ENCODE measurements at regions not wholly inside any gene's neighbourhood (a gene's known extent, or its start where the extent isn't known, plus 50 kb on each side); places are given as distances from the start of the nearest gene placed in this dataset.

DNA sequence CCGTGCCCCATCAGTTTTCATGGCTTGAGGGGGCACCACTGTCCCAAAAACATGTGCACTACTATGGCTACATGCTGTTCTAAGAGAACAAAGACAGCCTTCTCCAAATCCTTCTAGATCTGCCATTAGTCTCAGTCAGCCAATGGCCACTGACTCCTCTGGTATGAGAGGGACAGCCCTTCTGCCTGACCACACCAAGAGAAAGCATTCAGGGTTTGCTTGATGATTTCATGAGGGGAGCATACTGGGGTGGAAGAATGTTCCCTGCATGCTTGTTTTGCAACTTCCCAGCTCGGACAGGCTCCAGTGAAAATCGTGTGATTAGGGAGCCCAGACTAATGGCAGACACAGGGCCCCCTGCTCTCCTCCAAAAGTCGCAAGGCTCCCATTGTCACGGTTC, 199.6 kb upstream of the ALG10B start:
- TF ChIP-seq POLR2A (IDR thresholded peaks at IDR 0.05), result no peak
- TF ChIP-seq, protein P1, sequence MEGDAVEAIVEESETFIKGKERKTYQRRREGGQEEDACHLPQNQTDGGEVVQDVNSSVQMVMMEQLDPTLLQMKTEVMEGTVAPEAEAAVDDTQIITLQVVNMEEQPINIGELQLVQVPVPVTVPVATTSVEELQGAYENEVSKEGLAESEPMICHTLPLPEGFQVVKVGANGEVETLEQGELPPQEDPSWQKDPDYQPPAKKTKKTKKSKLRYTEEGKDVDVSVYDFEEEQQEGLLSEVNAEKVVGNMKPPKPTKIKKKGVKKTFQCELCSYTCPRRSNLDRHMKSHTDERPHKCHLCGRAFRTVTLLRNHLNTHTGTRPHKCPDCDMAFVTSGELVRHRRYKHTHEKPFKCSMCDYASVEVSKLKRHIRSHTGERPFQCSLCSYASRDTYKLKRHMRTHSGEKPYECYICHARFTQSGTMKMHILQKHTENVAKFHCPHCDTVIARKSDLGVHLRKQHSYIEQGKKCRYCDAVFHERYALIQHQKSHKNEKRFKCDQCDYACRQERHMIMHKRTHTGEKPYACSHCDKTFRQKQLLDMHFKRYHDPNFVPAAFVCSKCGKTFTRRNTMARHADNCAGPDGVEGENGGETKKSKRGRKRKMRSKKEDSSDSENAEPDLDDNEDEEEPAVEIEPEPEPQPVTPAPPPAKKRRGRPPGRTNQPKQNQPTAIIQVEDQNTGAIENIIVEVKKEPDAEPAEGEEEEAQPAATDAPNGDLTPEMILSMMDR (IDR thresholded peaks at IDR 0.05), result no peak

Data from transverse colon (tissue), 3 donors.